ENCODE measurements at regions not wholly inside any gene's neighbourhood (a gene's known extent, or its start where the extent isn't known, plus 50 kb on each side); places are given as distances from the start of the nearest gene placed in this dataset.

DNA sequence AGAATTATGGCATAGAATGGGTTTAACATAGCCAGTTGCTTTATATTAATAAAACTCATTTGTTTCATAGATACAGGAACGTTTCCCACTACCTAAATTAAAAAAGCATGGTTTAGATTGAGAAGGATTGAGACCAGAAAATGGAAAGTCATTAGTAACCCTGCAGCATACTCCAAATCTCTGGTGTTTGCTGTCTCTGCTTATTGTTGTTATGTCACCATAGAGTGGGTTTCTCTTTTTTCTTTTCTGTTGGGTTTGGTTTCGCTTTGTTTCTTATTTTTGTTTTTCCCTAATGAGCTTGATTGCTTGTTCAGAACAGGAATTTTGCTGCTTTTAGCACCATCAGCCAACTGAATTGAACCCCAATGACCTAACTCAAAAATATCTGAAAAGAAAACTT lies 1034.8 kb downstream of the MAT2B start:
- TF ChIP-seq, protein P1, sequence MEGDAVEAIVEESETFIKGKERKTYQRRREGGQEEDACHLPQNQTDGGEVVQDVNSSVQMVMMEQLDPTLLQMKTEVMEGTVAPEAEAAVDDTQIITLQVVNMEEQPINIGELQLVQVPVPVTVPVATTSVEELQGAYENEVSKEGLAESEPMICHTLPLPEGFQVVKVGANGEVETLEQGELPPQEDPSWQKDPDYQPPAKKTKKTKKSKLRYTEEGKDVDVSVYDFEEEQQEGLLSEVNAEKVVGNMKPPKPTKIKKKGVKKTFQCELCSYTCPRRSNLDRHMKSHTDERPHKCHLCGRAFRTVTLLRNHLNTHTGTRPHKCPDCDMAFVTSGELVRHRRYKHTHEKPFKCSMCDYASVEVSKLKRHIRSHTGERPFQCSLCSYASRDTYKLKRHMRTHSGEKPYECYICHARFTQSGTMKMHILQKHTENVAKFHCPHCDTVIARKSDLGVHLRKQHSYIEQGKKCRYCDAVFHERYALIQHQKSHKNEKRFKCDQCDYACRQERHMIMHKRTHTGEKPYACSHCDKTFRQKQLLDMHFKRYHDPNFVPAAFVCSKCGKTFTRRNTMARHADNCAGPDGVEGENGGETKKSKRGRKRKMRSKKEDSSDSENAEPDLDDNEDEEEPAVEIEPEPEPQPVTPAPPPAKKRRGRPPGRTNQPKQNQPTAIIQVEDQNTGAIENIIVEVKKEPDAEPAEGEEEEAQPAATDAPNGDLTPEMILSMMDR (IDR thresholded peaks at IDR 0.05) = no peak

DNA sequence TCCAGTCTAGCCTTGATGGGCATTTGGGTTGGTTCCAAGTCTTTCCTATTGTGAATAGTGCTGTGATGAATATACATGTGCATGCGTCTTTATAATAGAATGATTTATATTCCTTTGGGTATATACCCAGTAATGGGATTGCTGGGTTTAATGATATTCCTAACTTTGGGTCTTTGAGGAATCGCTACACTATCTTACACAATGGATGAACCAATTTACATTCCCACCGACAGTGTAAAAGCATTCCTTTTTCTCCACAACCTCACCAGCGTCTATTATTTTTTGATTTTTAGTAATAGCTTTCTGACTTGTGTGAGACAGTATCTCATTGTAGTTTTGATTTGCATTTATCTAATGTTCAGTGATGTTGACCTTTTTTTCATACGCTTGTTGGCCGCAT lies 1040.1 kb downstream of the MAT2B start:
- TF ChIP-seq, protein P1 (IDR thresholded peaks at IDR 0.05) = no peak

DNA sequence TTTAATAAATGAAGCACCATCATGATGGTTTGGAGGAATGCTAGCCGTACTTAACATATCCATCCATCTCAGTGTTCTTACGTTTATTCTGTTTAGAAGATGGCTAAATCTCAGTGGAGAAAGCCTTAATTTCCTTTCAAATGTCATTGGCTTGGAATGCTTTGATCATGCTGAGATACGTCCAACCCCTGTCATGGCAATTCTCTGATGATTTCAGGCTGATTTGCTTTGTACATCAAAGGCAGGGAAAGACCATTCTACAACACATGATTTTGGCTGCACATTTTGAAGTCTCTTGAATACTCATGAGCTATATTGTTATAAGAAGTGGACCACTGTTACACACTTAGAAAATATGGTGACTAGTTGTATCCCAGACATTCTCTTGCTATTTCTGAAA lies 1048.4 kb downstream of the MAT2B start:
- TF ChIP-seq, protein P1 (IDR thresholded peaks at IDR 0.05) = no peak

DNA sequence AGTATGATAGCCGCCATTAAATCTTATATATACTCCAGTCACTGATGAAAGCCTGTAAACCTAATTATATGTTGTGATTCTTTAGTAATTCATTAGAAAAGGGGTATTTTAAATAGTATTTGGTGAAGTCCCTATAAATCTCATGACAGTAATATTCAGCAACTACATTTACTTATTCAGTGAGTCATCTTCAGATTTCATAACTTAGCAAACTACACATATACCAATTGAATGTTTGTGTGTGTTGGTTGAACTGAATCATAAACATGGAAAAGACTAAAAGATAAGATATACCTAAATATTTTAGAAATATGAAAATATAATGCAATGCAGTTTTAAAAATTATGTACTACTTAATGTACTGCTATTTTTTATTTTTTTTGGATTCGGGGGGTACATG lies 1050.4 kb downstream of the MAT2B start:
- TF ChIP-seq, protein P1 (IDR thresholded peaks at IDR 0.05) = no peak

DNA sequence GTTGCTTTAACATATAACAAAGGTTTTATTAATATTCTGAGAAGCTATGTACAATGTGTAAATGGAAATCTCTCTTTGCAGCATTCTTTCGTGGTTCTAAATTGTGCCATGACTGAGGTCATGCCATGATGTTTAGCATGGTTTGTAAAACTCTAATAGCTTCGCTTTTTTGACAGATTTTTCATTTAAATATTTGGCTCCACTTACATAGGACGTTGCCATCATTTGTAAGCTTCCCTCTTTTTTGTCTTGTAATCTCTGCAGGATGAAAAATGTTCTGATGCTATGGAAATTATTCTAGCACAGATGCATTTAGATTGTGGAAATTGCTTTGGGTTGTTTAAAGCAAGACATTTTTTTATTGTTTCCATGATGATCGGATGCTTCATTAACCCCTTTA lies 1054.8 kb downstream of the MAT2B start:
- TF ChIP-seq, protein P1 (IDR thresholded peaks at IDR 0.05) = no peak

DNA sequence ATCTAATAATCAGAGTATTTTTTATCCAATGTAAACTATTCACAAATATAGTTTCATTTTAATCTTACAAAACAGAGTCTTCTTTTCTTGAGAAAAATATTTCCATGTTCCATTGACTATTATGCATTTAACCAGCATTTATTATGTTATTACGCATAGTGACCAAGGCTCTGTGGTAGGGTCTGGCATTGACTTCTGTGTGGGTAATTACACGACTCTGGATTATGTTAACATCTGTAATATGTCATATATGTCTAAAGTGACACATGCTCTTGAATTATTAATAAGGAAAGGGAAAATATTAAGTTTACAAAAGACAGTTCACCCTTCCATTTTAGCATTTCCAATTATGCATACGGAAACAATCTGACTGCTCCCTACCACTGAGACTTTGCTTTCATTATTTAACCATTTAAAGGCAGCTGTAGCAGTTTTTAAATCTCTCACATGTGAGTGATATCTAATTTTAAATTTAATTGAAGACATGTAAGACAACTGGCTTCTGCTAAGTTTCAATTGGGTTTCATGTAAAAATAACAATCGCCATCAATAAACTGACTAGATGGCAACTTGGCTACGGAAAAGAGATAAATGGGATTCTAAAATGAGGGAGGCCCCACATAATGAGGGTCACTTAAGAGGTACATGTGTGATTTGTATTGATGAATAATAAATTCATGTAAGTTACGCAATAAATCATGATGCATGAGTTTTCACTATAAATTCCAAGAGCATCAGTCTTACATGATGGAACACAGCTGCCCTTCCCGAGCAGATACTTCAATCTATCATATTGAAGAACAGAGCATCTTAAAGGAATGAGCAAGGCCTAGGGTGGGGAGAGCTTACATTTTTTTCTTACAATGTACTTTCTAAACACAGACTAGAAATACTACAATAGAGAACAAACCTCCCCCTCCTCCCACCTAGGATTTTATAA lies 1056.8 kb downstream of the MAT2B start:
- TF ChIP-seq, protein P1 (IDR thresholded peaks at IDR 0.05) = no peak

DNA sequence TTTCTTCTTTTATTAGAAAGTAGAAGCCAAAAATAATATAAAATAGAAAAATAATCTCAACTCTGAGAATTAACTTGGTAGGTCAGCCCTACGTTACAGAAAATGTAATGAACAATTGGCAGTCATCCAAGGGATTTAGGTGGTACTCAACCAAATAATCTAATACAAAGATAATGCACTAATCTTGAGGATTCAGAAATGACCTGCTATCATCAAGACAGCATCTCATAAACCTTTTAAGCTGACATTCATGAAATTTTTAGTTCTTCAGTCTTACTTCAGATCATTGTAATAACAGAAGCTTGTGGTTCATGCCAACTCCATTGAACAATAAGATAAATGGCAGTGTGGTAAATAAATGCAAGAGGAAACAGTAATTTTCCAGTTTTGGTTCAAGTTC lies 1058.0 kb downstream of the MAT2B start:
- TF ChIP-seq, protein P1 (IDR thresholded peaks at IDR 0.05) = no peak

Data from LNCAP (cell line).